Anterior cingulate cortex (tissue), 58 donors: ENCODE measurements at regions not wholly inside any gene's neighbourhood (a gene's known extent, or its start where the extent isn't known, plus 50 kb on each side); places are given as distances from the start of the nearest gene placed in this dataset.
"Not testable (repeated sequence)": the region's sequence is repeated elsewhere in the genome, so short reads cannot be mapped to it uniquely, and the experiment has no call there.

ENCODE experiments used
- DNase-seq, 58 donors: peaks; one replicate each; lab custom pipeline; 2025; lab: John Stamatoyannopoulos, UW

DNA sequence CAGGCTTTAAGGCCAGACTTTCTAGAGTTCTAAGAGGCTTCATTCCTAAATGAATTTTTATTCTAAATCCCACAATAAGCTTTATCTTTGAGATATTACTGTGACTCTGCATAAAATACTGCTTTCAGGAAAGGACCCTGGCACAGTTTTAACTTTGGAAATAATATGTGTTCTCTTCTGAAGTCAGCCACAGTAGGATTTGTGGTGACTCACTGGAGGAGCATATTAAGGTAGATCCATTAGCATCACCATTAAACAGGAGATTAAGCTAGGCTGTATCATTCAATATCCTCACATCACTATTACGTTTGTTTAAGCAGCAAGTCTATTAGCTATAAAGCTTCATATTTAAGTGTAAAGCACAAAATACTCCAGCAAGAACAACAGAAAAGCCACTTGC, 186.1 kb upstream of the IZUMO3 start:
- DNase-seq, result no peak

DNA sequence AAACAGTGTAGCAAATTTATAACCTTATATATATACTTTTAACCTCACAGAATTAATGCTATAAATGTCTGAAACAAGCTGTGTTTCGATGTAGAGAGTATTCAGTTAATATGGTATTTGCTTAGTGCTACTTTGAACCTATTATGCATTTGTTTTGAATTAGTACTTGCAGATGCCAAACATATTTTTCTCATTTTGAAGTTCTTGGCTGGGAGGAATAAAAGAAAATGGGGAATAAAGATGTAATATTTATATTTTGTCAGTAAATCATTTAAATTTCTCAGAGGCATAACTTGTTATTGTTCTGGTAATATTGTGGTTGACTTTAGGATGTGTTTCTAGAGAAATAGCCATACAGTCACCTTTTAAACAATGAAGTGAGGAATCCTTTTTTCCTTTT, 175.9 kb upstream of the IZUMO3 start:
- DNase-seq, result no peak

GRCh38 chr9:24712206-24712605, 166.5 kb upstream of the IZUMO3 start:
- no peak for DNase-seq

DNA sequence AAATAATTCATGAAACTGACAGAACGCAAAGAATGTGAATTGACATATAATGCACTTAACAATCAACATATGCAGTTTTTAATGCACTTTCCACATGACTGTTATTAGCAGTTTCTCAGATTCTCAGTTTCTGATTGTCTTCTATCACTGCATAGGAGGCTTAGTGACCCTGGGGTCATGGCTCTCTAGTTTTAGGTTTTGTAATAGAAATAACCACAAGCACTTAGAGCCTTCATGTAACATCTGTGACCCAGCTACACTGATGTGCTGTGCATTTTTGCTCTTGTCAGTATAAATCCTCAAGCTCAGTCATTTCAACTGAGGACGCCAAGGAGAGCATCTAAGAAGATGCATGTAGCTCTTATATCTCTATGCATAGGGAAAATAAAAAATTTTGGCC, 163.1 kb upstream of the IZUMO3 start:
- no peak for DNase-seq

GRCh38 chr9:24698881-24699518, 153.3 kb upstream of the IZUMO3 start:
- no peak for DNase-seq

DNA sequence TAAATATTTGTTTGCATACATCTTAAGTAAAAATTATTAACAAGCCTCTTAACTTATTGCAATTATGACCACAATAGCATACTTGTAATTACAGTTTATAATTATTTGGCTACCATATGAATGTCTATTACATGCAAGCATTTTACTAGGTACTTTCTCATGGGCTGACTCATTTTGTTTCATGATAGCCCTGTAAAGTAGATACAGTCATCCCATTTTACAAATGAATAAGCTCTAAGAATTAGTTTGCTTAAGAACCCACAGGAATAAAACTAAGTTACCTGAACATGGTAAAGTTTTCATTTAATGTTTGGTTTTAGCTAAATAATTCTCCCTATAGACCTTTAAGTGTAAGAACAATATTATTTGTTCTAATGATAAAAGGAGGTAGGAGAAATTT, 126.6 kb upstream of the IZUMO3 start:
- DNase-seq, result no peak

DNA sequence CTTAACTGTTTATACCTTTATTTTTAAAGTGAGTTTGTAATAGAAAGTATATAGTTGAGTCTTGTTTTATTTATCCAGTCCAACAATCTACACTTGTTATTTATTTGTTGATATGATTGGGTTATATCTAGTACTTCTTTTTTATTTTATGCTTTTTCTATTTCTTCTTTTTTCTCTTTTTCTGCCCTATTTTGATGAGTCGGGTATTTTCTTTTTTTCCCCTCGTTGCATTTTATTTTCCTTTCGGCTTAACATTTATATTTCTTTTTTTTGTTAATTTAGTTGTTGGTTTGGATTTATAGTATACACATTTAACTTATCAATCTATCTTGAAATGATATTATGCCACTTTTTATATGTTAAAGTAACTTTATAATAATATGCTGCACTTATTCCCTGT, 111.7 kb upstream of the IZUMO3 start:
- DNase-seq, result no peak

- no peak for DNase-seq
Observed at GRCh38 chr9:24652181-24652580, 106.5 kb upstream of the IZUMO3 start.

GRCh38 chr9:24628809-24629208, 83.1 kb upstream of the IZUMO3 start:
- DNase-seq, result not testable (repeated sequence)

DNA sequence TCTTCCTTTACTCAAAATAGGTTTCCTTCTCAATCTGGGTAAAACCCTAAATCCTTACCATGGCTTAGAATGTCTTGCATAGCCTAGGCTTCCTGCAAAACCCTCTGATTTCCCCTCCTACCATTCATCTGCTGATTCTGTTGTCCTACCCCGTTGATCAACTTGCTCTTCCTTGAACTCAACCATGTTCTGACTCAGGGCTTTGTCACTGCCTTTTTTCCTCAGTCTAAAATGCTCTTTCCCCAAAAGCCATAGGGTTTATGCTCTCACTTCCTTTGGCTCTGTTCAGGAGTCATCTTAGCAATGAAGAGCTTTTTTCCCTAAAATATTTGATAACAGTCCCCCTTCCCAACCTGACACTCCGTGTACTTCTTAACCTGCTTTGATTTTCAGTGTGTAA, 79.4 kb upstream of the IZUMO3 start:
- DNase-seq, result no peak

DNA sequence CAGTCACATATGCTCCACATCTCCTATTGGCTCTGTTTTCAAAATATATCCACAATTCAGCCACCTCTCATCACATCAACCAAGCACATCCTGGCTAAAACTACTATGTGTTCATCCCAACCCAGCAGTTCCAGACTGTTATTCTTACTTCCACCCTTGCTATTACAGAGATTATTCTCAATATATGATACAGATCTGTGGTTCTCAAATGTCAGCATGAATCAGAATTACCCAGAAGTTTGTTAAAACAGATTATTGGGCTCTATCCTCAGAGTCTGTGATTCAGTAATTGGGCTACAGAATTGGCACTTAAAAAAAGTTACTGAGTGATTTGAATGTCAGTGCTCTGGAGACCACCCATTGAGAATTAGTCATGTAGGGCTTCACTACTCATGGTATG, 78.8 kb upstream of the IZUMO3 start:
- DNase-seq, result no peak

GRCh38 chr9:24620741-24621140, 75.0 kb upstream of the IZUMO3 start:
- DNase-seq, result no peak

- DNase-seq, result no peak
Observed at GRCh38 chr9:24616863-24617262, 71.2 kb upstream of the IZUMO3 start.

DNA sequence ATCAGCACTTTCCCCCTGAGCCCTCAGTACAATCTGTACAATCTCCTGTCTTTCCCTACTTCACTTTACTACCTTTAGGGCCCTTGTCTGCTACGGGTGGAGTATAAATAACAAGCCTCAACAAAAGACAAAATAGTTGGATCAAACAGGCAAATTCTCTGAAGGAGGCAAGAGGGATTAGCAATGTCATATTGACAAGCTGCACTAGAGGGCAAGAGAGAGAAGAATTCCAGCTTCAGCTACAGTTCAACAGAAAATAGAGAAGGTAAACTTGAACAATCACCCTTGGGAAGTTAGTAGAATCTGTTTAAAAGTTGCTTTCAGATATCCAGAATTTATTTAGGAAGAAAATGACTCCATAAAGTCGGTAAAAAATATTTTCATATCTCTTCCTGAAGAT, 68.4 kb upstream of the IZUMO3 start:
- no peak for DNase-seq

- DNase-seq, result no peak
Observed at GRCh38 chr9:24608599-24608998, 62.9 kb upstream of the IZUMO3 start.

DNA sequence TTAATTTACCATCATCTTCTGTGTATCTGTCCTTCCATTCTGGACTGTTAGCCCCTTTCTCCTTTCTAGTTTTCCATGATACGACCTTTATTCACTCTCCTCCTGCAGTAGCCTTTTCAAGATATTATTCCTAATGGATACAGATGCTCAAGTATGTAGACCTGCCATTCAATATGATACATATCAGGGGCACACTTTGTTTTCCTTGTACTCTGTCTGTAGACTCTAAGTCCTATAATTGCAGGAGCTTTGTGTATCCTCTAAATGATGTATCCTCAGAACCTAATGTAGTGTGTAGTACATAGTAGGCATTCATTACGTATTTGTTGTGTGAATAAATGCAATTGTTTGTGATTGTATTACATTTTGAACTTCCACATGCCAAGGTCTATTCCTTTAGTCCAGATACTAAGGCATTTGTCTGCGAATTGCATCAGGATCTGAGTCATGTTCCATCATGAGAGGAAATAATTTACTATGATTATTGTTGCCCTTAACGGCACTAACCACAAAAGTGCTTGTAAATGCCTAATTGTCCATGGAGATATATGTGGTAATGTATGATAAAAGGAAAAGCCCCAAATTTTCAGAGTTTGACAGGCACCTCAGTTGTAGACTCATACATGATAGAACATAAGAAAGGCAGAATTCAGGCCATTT, 57.1 kb upstream of the IZUMO3 start:
- no peak for DNase-seq
